HG02870 (cell line): ENCODE measurements at regions not wholly inside any gene's neighbourhood (a gene's known extent, or its start where the extent isn't known, plus 50 kb on each side); places are given as distances from the start of the nearest gene placed in this dataset.

Source experiments
- ATAC-seq: cut with Tn5 transposase; IDR thresholded peaks from one replicate; pipeline ENCODE4 v1.9.1; 2021; ENCODE audit warnings: mild to moderate bottlenecking, moderate library complexity; ENCODE audit not compliant: unreplicated experiment

DNA sequence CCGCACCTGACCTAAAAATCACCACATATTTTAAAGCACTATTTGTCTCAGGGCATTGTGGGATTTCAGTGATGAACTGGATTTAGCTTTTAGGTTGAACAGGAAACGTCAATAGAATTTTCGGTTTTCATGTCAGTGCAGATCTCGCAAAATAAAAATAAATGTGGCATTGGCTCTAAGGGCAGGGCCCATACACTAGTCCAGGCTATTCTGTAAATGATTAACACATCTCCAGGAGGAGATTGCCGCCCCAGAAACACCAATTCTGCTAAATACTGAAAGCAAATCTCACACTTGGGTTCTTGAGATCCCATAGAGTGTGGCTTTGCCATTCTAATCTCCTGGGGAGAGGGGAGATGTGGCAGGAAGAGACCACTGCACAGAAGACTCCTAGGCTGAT lies 1494.0 kb upstream of the TMEM132C start:
- no peak for ATAC-seq

GRCh38 chr12:126773491-126773890 lies 1493.5 kb upstream of the TMEM132C start:
- ATAC-seq = no peak

- ATAC-seq = no peak
These were observed 1490.8 kb upstream of the TMEM132C start for GRCh38 chr12:126776026-126776655.

GRCh38 chr12:126780343-126780742 lies 1486.6 kb upstream of the TMEM132C start:
- no peak for ATAC-seq

- no peak for ATAC-seq
These were observed 1485.4 kb upstream of the TMEM132C start for GRCh38 chr12:126781593-126781992.

GRCh38 chr12:126782083-126782482 lies 1484.9 kb upstream of the TMEM132C start:
- no peak for ATAC-seq

DNA sequence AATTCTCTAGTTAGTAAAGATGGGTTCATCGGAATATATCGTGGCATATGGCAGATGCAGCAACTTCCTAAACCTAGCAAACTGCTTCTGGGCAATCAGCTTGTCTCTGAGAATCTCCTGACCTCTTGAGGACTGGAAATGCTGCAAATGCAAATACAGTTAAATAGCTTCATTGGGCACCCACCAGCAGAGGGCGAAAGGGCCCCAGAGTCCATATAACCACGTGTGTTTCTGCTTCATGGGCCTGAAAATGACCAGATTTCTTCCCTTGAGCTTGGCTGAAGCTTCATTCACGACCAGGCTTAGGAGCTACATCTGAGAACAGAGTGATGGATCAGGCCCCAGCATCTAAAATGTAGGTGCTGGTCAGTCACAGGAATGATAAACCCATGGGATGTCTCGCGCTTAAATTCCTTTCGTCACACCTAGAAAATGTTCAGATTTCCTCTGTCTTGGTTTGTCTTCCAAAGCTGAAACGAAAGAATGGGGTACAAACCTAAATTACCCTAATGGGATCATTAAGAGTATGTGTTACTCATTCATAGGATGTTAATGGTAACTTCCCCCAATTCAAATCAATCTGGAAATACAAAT lies 1482.5 kb upstream of the TMEM132C start:
- ATAC-seq = no peak

DNA sequence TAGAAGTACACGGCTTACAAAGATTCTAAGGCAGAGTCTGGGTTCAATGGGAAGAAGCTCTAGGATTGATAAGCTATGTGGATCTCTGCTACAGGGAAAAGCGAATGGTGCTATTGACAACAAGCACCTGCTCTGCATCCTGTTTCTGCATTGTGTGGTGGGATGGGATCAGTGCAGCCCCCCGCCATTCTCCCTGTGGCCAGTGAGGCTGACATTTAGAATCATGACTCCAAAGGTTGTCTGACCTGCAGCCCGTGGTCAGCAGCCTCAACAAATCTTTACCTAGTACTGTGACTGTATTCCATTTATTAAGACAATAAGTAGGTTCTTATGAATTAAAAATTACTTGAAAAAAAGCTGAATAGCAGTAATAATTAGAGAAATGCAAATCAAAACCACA lies 1477.0 kb upstream of the TMEM132C start:
- ATAC-seq = no peak

DNA sequence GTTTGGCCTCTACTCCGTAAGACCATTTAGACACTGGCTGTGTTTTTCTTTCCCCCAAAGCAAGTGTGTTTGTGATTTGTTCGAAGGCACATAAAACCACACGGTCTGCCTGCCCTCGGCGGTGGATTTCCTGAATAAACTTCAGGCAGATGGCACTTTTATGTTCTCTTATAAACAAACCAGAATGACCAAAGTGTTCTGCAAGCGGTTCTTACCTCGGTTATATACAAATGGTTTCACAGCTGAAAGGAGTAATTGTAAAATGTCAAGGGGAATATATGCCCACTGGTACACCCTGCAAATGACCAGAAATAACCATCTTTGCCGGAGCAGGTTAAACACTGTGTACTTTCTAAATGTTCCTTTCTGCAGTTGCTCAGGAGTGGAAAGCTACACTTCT lies 1475.8 kb upstream of the TMEM132C start:
- no peak for ATAC-seq

- no peak for ATAC-seq
These were observed 1474.6 kb upstream of the TMEM132C start for GRCh38 chr12:126792411-126792810.

GRCh38 chr12:126797525-126797924 lies 1469.4 kb upstream of the TMEM132C start:
- ATAC-seq = no peak

GRCh38 chr12:126798449-126798848 lies 1468.5 kb upstream of the TMEM132C start:
- no peak for ATAC-seq

DNA sequence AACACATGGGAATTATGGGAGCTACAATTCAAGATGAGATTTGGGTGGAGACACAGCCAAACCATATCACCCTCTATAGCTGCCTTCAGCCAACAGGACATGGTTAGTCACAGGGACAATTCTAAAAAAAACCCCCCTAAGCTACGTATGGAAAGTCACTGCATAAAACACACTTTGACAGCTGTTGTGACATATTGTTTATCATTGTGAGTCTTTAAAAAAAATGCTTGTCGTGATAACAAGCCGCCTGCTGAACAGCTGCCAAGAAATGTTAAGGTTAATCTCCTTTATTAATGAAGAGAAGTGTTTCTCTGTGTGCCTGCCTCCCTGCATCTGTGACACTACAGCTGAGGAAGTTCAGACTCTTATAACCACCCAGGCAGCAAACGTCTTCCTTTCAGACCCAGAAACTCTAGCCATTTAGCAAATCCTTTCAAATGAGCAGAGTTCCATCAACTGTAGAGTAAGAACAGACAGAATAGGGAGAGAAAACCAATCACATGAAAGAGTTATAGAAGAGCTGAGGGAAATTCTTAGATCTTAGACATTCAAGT lies 1459.6 kb upstream of the TMEM132C start:
- ATAC-seq = no peak

DNA sequence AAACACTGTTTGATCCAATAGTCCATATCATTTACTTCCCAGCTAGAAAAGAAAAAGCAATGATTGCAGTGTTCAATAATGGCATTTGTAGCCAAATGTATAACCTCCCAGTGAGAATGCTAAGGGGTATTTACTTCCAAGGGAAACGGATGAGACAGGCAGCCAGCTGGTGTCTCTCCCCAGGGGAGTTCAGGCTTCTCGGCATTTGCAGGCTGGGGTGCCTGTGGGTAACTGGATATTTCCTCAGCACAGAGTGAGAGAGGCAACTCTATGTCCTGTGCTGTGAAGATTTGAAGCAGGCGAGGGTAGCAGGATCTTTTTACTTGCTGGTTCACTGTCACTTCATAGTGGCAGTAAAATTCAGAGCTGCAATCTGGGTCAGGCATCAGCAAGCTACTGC lies 1455.6 kb upstream of the TMEM132C start:
- ATAC-seq = no peak

DNA sequence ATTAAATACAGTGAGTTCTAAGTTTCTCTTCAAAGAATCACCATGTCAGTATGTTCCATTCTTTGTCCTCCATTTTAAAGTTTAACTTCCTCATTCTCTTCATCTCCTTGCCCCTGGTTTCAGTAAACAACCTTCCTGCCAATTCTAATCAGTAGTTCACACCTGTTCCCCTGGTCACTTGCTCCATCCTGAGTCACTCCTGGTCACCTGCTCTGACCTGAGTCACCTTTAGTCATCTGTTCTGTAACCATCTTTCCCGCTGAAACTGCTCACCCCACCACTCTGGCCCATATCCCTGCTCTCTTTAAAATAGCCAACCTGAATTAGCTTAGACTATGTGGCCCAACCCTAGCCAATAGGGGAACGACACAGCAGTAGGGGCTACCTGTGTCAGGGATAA lies 1447.4 kb upstream of the TMEM132C start:
- no peak for ATAC-seq

GRCh38 chr12:126830778-126831680 lies 1435.9 kb upstream of the TMEM132C start:
- no peak for ATAC-seq

DNA sequence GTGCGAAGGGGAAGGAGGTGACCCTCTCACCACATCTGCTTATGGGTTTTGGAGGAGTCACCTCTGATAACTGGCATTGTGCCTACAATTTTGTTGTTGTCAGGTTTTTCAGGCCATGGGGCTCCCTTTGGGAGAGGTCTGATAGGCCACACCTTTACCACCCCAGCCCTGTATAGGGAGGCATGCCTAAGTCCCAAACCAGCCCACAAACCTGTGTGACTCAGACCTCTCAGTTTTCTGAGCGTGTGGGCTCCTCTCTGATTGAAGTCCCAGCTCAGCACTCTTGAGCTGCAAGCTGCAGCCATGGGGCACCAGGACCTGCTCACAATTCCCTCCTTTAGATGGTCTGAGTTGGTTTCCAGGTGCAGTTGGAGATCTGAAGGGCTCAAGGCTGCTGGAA lies 1429.3 kb upstream of the TMEM132C start:
- no peak for ATAC-seq

- no peak for ATAC-seq
These were observed 1422.9 kb upstream of the TMEM132C start for GRCh38 chr12:126843915-126844669.

- no peak for ATAC-seq
These were observed 1419.9 kb upstream of the TMEM132C start for GRCh38 chr12:126847005-126847629.

- no peak for ATAC-seq
These were observed 1411.2 kb upstream of the TMEM132C start for GRCh38 chr12:126855768-126856167.
